Tibial nerve (tissue), 4 donors: ENCODE measurements at regions not wholly inside any gene's neighbourhood (a gene's known extent, or its start where the extent isn't known, plus 50 kb on each side); places are given as distances from the start of the nearest gene placed in this dataset.

ENCODE experiments used
- EP300 ChIP-seq, 2 donors: sonication (generic); formaldehyde crosslinking; IDR thresholded peaks; one replicate each; pipeline ENCODE4 v1.6.1; 2017; ENCODE audit warnings: antibody characterized with exemption in 2 of 2, mild to moderate bottlenecking in 1 of 2
- POLR2A ChIP-seq, 2 donors: fragments of 450-650 bp; IDR thresholded peaks; one replicate each; pipeline ENCODE4 v1.6.1; 2017; ENCODE audit warnings: antibody characterized with exemption in 2 of 2, mild to moderate bottlenecking in 2 of 2, moderate library complexity in 2 of 2
- TF ChIP-seq, protein P1 (sequence below), 5 experiments: fragments of 200-600 bp in 3 of 5; fragments of 450-650 bp in 2 of 5; sonication (generic) in 3 of 5; IDR thresholded peaks; one replicate each; pipeline ENCODE4 v1.5.1; 2016 to 2019; ENCODE audit warnings: antibody characterized with exemption in 5 of 5, mild to moderate bottlenecking in 3 of 5, moderate library complexity in 2 of 5

DNA sequence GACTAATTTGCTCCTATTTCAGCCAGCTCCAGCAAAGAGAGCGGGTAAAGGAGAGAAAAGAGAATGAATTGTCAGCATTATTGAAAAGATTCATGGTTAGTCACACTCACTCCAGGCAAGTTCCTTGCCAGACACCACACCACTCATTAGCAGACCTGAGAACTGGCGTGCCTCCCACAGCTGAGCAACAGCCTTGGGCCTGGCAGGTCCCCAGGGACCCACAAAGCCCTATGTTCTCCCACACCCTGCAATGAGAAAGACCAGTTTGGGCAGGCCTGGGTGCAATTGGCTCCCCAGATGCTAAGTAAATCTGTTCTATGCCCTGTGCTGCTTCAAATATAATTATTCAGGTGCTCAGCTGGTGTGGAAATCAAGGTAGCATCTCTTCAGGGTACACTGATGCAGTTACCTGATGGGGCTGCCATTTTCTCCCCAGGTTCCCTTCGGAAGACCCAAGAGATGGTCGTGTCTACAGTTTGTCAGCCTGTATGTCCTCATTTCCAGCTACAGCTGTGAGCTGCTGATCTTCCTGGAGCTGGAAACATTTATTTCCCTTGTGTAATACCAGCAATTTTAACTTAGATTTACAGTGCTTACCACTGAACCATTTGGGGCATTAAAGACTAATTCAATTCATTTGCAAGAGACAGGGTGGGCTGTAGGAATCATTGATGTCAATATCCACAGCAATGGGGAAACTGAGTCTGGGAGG, 405.0 kb downstream of the COG6 start:
- TF ChIP-seq, protein P1, sequence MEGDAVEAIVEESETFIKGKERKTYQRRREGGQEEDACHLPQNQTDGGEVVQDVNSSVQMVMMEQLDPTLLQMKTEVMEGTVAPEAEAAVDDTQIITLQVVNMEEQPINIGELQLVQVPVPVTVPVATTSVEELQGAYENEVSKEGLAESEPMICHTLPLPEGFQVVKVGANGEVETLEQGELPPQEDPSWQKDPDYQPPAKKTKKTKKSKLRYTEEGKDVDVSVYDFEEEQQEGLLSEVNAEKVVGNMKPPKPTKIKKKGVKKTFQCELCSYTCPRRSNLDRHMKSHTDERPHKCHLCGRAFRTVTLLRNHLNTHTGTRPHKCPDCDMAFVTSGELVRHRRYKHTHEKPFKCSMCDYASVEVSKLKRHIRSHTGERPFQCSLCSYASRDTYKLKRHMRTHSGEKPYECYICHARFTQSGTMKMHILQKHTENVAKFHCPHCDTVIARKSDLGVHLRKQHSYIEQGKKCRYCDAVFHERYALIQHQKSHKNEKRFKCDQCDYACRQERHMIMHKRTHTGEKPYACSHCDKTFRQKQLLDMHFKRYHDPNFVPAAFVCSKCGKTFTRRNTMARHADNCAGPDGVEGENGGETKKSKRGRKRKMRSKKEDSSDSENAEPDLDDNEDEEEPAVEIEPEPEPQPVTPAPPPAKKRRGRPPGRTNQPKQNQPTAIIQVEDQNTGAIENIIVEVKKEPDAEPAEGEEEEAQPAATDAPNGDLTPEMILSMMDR (IDR thresholded peaks at IDR 0.05) = no peak
- TF ChIP-seq POLR2A (IDR thresholded peaks at IDR 0.05) = no peak
- TF ChIP-seq EP300 (IDR thresholded peaks at IDR 0.05) = peak in 1 of 2 donors; percentile 39
